Bronchial epithelial cell (primary cell): ENCODE measurements at regions not wholly inside any gene's neighbourhood (a gene's known extent, or its start where the extent isn't known, plus 50 kb on each side); places are given as distances from the start of the nearest gene placed in this dataset.
"Not testable (repeated sequence)": the region's sequence is repeated elsewhere in the genome, so short reads cannot be mapped to it uniquely, and the experiment has no call there.

ENCODE experiments used
- DNase-seq: peaks from one replicate; pipeline ENCODE4 v3.0.0-alpha.2; 2010; ENCODE audit warnings: low read depth
- FAIRE-seq: peaks from 2 replicates; lab custom pipeline; 2011; peaks lifted over from hg19 to GRCh38; lab: Jason Lieb, UNC
- H3K27me3 ChIP-seq: 2 replicates; pipeline ENCODE4 v1.5.1; 2011; ENCODE audit warnings: low read length; ENCODE audit not compliant: control insufficient read depth, insufficient read depth
- H3K36me3 ChIP-seq: 2 replicates; pipeline ENCODE4 v1.5.1; 2011; ENCODE audit warnings: low read length; ENCODE audit not compliant: control insufficient read depth, insufficient read depth
- H3K4me3 ChIP-seq: 2 replicates; pipeline ENCODE4 v1.5.1; 2011; ENCODE audit warnings: mild to moderate bottlenecking, low read depth, low read length, control low read depth
- TF ChIP-seq, protein P1 (sequence below): IDR thresholded peaks from 2 replicates; pipeline ENCODE4 v1.5.1; 2011; ENCODE audit warnings: mild to moderate bottlenecking, moderate library complexity, low read length, control low read depth, inconsistent platforms; ENCODE audit not compliant: insufficient read depth, severe bottlenecking

DNA sequence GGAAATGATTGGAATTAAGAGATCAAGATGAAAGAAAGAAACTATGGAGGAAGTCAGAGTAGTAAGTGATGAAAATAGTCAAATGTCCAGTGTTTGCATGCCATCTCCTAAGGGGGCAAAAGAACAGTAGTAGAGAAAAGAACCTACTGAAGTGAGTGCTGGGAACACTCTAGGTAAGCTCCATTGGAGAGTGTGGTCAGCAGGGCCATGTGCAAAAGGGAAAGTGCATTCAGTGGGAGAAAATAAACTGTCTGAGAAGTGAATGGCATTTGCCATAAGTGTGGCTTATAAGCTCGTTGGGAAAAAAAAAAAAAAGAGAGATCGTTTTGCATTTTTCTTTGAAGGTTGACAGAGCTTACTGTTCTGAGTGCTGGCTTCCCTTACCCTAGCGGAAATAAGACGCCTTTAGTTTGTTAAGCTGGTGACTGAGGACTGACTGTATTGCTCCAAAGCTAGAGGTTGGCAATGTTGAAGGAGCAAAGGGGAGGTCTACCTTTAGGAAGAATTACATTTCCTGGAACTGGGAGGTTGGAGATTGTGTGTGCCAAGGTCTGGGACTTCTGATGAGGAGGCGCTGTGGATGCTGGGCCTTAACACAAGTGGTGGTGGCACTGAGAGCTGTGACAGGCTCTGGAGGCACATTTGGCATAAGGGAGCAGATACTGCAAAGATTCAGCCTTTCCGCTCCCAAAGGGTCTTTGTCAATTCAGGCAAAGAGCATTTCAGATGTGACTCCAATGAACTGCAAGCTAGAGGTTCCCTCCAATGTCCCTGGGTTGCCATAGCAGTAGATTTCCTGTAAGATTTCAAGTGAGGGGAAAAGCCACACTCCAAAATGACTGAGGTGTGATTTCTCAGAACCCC is 287.8 kb upstream of the SATB1 start:
- FAIRE-seq, result no peak

DNA sequence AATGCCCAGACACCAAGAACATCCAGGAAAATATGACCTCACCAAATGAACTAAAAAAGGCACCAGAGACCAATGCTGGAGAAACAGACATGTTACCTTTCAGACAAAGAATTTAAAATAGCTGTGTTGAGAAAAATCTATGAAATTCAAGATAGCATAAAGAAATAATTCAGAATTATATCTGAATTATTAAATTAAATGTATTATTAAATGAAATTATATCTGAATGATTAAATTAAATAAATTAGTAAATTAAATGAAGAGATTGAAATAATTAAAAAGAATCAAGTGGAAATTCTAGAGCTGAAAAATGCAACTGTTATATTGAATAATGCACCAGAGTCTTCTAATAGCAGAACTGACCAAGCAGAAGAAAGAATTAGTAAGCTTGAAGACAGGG is 279.2 kb upstream of the SATB1 start:
- no peaks in the 10 kb centered on the region for H3K27me3 ChIP-seq
- H3K4me3 ChIP-seq, result no peak overlapping the region
- TF ChIP-seq, protein P1, sequence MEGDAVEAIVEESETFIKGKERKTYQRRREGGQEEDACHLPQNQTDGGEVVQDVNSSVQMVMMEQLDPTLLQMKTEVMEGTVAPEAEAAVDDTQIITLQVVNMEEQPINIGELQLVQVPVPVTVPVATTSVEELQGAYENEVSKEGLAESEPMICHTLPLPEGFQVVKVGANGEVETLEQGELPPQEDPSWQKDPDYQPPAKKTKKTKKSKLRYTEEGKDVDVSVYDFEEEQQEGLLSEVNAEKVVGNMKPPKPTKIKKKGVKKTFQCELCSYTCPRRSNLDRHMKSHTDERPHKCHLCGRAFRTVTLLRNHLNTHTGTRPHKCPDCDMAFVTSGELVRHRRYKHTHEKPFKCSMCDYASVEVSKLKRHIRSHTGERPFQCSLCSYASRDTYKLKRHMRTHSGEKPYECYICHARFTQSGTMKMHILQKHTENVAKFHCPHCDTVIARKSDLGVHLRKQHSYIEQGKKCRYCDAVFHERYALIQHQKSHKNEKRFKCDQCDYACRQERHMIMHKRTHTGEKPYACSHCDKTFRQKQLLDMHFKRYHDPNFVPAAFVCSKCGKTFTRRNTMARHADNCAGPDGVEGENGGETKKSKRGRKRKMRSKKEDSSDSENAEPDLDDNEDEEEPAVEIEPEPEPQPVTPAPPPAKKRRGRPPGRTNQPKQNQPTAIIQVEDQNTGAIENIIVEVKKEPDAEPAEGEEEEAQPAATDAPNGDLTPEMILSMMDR, result no peak
- FAIRE-seq (no peak), DNase-seq (no peak)
- no peaks in the 10 kb centered on the region for H3K36me3 ChIP-seq

More for the DNA sequence above, 287.8 kb upstream of the SATB1 start:
- TF ChIP-seq, protein P1, result no peak
- H3K27me3 ChIP-seq, result no peaks in the 10 kb centered on the region
- H3K4me3 ChIP-seq, result no peak overlapping the region
- H3K36me3 ChIP-seq, result no peaks in the 10 kb centered on the region
- no peak for DNase-seq

GRCh38 chr3:18703798-18704197 is 278.7 kb upstream of the SATB1 start:
- Histone ChIP-seq H3K36me3 (no peaks in the 10 kb centered on the region), H3K27me3 (no peaks in the 10 kb centered on the region), H3K4me3 (no peak overlapping the region)
- FAIRE-seq (no peak), DNase-seq (no peak)
- TF ChIP-seq, protein P1, result no peak

- H3K4me3 ChIP-seq, H3K27me3 ChIP-seq, H3K36me3 ChIP-seq, FAIRE-seq, DNase-seq: not testable (repeated sequence)
Observed at GRCh38 chr3:18693588-18694329, 268.6 kb upstream of the SATB1 start.

DNA sequence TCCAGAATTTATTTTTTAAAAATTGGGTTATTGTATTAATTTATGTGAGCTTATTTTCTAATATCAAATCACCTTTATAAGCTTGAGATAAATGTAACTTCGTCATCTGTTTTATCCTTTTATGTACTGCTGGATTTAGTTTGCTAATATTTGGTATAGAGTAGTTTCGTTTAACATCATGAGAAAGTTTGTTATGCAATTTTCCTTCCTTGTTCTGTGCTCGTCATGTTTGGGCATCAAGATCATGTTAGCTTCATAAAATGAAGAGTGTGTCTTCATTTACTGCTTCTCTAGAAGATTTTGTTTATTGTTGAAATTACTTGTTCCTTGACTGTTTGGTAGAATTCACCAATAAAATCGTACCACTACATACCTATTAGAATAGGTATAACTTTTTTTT is 262.1 kb upstream of the SATB1 start:
- TF ChIP-seq, protein P1, result no peak
- Histone ChIP-seq H3K27me3 (no peaks in the 10 kb centered on the region), H3K36me3 (no peaks in the 10 kb centered on the region), H3K4me3 (no peak overlapping the region)
- DNase-seq (no peak), FAIRE-seq (no peak)

DNA sequence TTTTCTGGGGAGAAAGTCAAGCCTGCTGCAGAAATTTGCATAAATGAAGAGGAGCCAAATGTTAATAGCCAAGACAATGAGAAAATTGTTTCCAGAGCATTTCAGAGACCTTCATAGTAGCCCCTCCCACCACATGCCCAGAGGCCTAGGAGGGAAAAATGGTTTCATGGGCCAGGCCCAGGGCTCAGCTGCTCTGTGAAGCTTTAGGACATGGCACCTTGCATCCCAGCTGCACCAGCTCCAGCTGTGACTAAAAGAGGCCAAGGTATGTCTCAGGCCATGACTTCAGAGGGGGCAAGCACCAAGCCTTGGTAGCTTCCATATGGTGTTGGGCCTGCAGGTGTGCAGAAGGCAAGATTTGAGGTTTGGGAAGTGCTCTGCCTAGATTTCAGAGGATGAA is 258.8 kb upstream of the SATB1 start:
- Histone ChIP-seq H3K27me3 (no peaks in the 10 kb centered on the region), H3K36me3 (no peaks in the 10 kb centered on the region), H3K4me3 (no peak overlapping the region)
- FAIRE-seq (no peak), DNase-seq (no peak)
- TF ChIP-seq, protein P1, result no peak
